HCT116 (cell line): ENCODE measurements at regions not wholly inside any gene's neighbourhood (a gene's known extent, or its start where the extent isn't known, plus 50 kb on each side); places are given as distances from the start of the nearest gene placed in this dataset.
"Not testable (repeated sequence)": the region's sequence is repeated elsewhere in the genome, so short reads cannot be mapped to it uniquely, and the experiment has no call there.

Source experiments
- ATAC-seq: fragments of 200-7000 bp; cut with Tn5 transposase; 2 replicates; pipeline ENCODE4 v1.9.1; 2020; ENCODE audit warnings: mild to moderate bottlenecking, moderate library complexity
- BruUV-seq: library from RNA; stranded (reverse); fragments of 400-500 nt; replicated peaks from 2 replicates; lab custom pipeline; 2021; lab: Mats Ljungman, UMichigan
- CTCF ChIA-PET: fragments of 300-600 bp; sonication (Branson Sonifier 250); formaldehyde crosslinking; loops from one replicate; lab custom pipeline; 2021; ENCODE audit warnings: antibody characterized with exemption; lab: Charles Lee
- POLR2A ChIA-PET: fragments of 300-600, 350-600 bp; sonication (Branson Sonifier 250); formaldehyde crosslinking; loops from one replicate; lab custom pipeline; 2021; ENCODE audit warnings: antibody characterized with exemption; lab: Charles Lee
- RAD21 ChIA-PET, 2 experiments: fragments of 300-600 bp; sonication (Branson Sonifier 250); formaldehyde crosslinking; loops; one replicate each; lab custom pipeline; 2023; ENCODE audit warnings: low total read pairs in 2 of 2; ENCODE audit not compliant: uncharacterized antibody in 2 of 2, unreplicated experiment in 2 of 2, low non-redundant PET in 1 of 2; lab: Charles Lee
- DNase-seq: peaks from one replicate; pipeline ENCODE4 v3.0.0-alpha.2; 2010; ENCODE audit warnings: low read depth, low spot score
- H2AFZ ChIP-seq: fragments of 200-600 bp; shearing (Covaris generic), sonication (generic); 2 replicates; pipeline ENCODE4 v1.6.1; 2017; ENCODE audit warnings: low read depth, mixed run types, mixed read lengths, antibody characterized with exemption, low read length; ENCODE audit not compliant: poor library complexity, severe bottlenecking
- H3K27ac ChIP-seq: 2 replicates; pipeline ENCODE4 v1.5.1; 2012; ENCODE audit warnings: low read depth, low read length
- H3K27me3 ChIP-seq: fragments of 200-600 bp; sonication (generic); 2 replicates; pipeline ENCODE4 v1.6.1; 2016; ENCODE audit warnings: mixed run types, low read length, mixed read lengths; ENCODE audit not compliant: insufficient read depth
- H3K36me3 ChIP-seq, 2 experiments: fragments of 200-500 bp in 1 of 2; fragments of 200-600 bp in 1 of 2; sonication (Bioruptor generic) in 1 of 2; sonication (generic) in 1 of 2; 2 replicates each; pipeline versions ENCODE4 v1.5.1 to v1.6.1; 2014 to 2016; ENCODE audit warnings: low read length in 2 of 2, inconsistent platforms in 1 of 2, mixed read lengths in 1 of 2, mixed run types in 1 of 2; ENCODE audit not compliant: insufficient read depth in 2 of 2, control insufficient read depth in 1 of 2
- H3K4me1 ChIP-seq, 2 experiments: fragments of 200-600 bp in 1 of 2; sonication (generic) in 1 of 2; 2 replicates each; pipeline versions ENCODE4 v1.5.1 to v1.6.1; 2012 to 2017; ENCODE audit warnings: low read length in 2 of 2, inconsistent platforms in 1 of 2, mild to moderate bottlenecking in 1 of 2, mixed read lengths in 1 of 2, mixed run types in 1 of 2, moderate library complexity in 1 of 2; ENCODE audit not compliant: insufficient read depth in 2 of 2, control insufficient read depth in 1 of 2
- H3K4me2 ChIP-seq: fragments of 200-600 bp; sonication (generic); 2 replicates; pipeline ENCODE4 v1.6.1; 2017; ENCODE audit warnings: mixed run types, low read length, mixed read lengths
- H3K4me3 ChIP-seq, 2 experiments: fragments of 200-600 bp in 1 of 2; sonication (generic) in 1 of 2; replicated peaks in 1 of 2; 2 replicates each; pipeline ENCODE4 v1.5.1; 2011 to 2016; ENCODE audit warnings: low read length in 2 of 2, control low read depth in 1 of 2, low read depth in 1 of 2, mild to moderate bottlenecking in 1 of 2, mixed read lengths in 1 of 2, mixed run types in 1 of 2
- H3K79me2 ChIP-seq: fragments of 200-600 bp; sonication (generic); 2 replicates; pipeline ENCODE4 v1.6.1; 2017; ENCODE audit warnings: mild to moderate bottlenecking, mixed run types, low read length, moderate library complexity, mixed read lengths; ENCODE audit not compliant: insufficient read depth
- H3K9ac ChIP-seq: fragments of 200-600 bp; sonication (generic); 2 replicates; pipeline ENCODE4 v1.6.1; 2016; ENCODE audit warnings: low read length, mixed read lengths
- H3K9me2 ChIP-seq: fragments of 200-600 bp; sonication (generic), shearing (Covaris generic); 2 replicates; pipeline ENCODE4 v1.6.1; 2017; ENCODE audit warnings: mixed run types, mild to moderate bottlenecking, moderate library complexity; ENCODE audit not compliant: insufficient read depth
- H3K9me3 ChIP-seq, 2 experiments: fragments of 200-500 bp in 1 of 2; fragments of 200-600 bp in 1 of 2; sonication (Bioruptor generic) in 1 of 2; sonication (generic) in 1 of 2; 2 replicates each; pipeline ENCODE4 v1.6.1; 2014 to 2017; ENCODE audit warnings: low read length in 2 of 2, mixed read lengths in 2 of 2, inconsistent platforms in 1 of 2, low read depth in 1 of 2, mild to moderate bottlenecking in 1 of 2, mixed run types in 1 of 2, moderate library complexity in 1 of 2; ENCODE audit not compliant: control insufficient read depth in 1 of 2, insufficient read depth in 1 of 2
- H4K20me1 ChIP-seq: fragments of 200-600 bp; sonication (generic), shearing (Covaris generic); 2 replicates; pipeline ENCODE4 v1.6.1; 2017; ENCODE audit warnings: mixed run types, mild to moderate bottlenecking, moderate library complexity; ENCODE audit not compliant: insufficient read depth
- CBX3 ChIP-seq: IDR thresholded peaks from 2 replicates; pipeline ENCODE4 v1.6.1; 2012; ENCODE audit warnings: low read depth
- CEBPB ChIP-seq: IDR thresholded peaks from 2 replicates; pipeline ENCODE4 v1.6.1; 2012; ENCODE audit warnings: low read depth
- CTCF ChIP-seq, 3 experiments: fragments of 200-600 bp in 1 of 3; sonication (generic) in 1 of 3; IDR thresholded peaks in 2 of 3; conservative IDR thresholded peaks in 1 of 3; 2 replicates each; pipeline ENCODE4 v1.5.1; 2012 to 2017; ENCODE audit warnings: low read depth in 2 of 3, low read length in 2 of 3, antibody characterized with exemption in 1 of 3, borderline replicate concordance in 1 of 3, control low read depth in 1 of 3, mild to moderate bottlenecking in 1 of 3, mixed read lengths in 1 of 3, mixed run types in 1 of 3, moderate library complexity in 1 of 3; ENCODE audit not compliant: insufficient read depth in 1 of 3
- EGR1 ChIP-seq: IDR thresholded peaks from 2 replicates; pipeline ENCODE4 v1.6.1; 2012; ENCODE audit warnings: low read depth
- EZH2phosphoT487 ChIP-seq: fragments of 200-600 bp; IDR thresholded peaks from 2 replicates; pipeline ENCODE4 v1.6.1; 2018; ENCODE audit warnings: antibody characterized with exemption, borderline replicate concordance
- FOSL1 ChIP-seq: IDR thresholded peaks from 2 replicates; pipeline ENCODE4 v1.6.1; 2012; ENCODE audit warnings: low read depth
- JUND ChIP-seq: IDR thresholded peaks from 2 replicates; pipeline ENCODE4 v1.6.1; 2012
- SP1 ChIP-seq: IDR thresholded peaks from 2 replicates; pipeline ENCODE4 v1.6.1; 2012; ENCODE audit warnings: low read depth
- SRF ChIP-seq: IDR thresholded peaks from 2 replicates; pipeline ENCODE4 v1.6.1; 2012; ENCODE audit warnings: low read depth
- TCF7L2 ChIP-seq: IDR thresholded peaks from 2 replicates; pipeline ENCODE4 v1.7.0; 2011; ENCODE audit warnings: borderline replicate concordance, inconsistent platforms; ENCODE audit not compliant: insufficient read depth, insufficient read length; ENCODE audit errors: extremely low read depth
- ZFX ChIP-seq: fragments of 450-650 bp; IDR thresholded peaks from 2 replicates; pipeline ENCODE4 v1.6.1; 2017
- intact Hi-C: fragments of 100-400 bp; cut with micrococcal nuclease; formaldehyde crosslinking; loops from 2 replicates; pipeline ENCODE4 v1.10.0; 2022

- ATAC-seq: no peak
- CTCF ChIA-PET: no interaction called here
Measured at GRCh38 chr11:23885801-23886200, 611.1 kb upstream of the LUZP2 start.

DNA sequence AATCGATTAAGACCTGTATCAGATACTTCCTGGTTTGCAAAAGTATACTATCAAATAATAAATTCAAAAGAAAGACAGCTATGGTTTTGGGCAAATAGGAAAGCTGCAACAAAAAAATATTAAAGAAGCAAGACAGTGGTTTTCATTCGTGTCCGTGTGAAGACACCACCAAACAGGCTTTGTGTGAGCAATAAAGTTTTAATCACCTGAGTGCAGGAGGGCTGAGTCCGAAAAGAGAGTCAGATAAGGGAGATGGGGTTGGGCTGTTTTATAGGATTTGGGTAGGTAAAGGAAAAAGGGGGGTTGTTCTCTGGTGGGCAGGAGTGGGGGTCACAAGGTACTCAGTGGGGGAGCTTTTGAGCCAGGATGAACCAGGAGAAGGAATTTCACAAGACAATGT, 609.7 kb upstream of the LUZP2 start:
- H3K9ac ChIP-seq, H3K4me1 ChIP-seq, ATAC-seq, H3K27ac ChIP-seq, H3K79me2 ChIP-seq, DNase-seq, intact Hi-C loops, CTCF ChIA-PET, RAD21 ChIA-PET, H3K27me3 ChIP-seq, H3K4me3 ChIP-seq, H3K9me3 ChIP-seq, H3K36me3 ChIP-seq, H4K20me1 ChIP-seq, H3K9me2 ChIP-seq, BruUV-seq, H2AFZ ChIP-seq, POLR2A ChIA-PET, H3K4me2 ChIP-seq: not testable (repeated sequence)

More at GRCh38 chr11:23885801-23886200, 611.1 kb upstream of the LUZP2 start:
- H3K79me2 ChIP-seq: no peaks in the 10 kb centered on the region
- H3K4me1 ChIP-seq: no peaks in the 10 kb centered on the region
- TF ChIP-seq ZFX: no peak
- no peak for TF ChIP-seq EZH2phosphoT487
- TF ChIP-seq JUND: no peak
- TF ChIP-seq TCF7L2: no peak
- no peak for TF ChIP-seq CEBPB
- TF ChIP-seq CTCF (IDR thresholded peaks at IDR 0.05 in 2 of 3, conservative IDR thresholded peaks at IDR 0.05 in 1 of 3; ENCODE audit: borderline replicate concordance in 1 of 3, insufficient read depth in 1 of 3, low read depth in 2 of 3, low read length in 2 of 3): no peak
- TF ChIP-seq CBX3: no peak
- TF ChIP-seq EGR1: no peak
- TF ChIP-seq SP1: no peak
- TF ChIP-seq SRF: no peak
- no peak for TF ChIP-seq FOSL1
- RAD21 ChIA-PET: no interaction called here
- H3K9me3 ChIP-seq: peaks cover 0 to 3% of the 10 kb centered on the region in 2 experiments; a peak in 1 of 4 replicates
- no peak overlapping the region for H3K4me2 ChIP-seq
- H3K36me3 ChIP-seq: no peaks in the 10 kb centered on the region
- no peaks in the 10 kb centered on the region for H3K27me3 ChIP-seq
- intact Hi-C loops: no loop called here
- POLR2A ChIA-PET: no interaction called here
- DNase-seq: no peak
- H3K9me2 ChIP-seq: no peaks in the 10 kb centered on the region
- H3K4me3 ChIP-seq: no peak overlapping the region
- H4K20me1 ChIP-seq: no peaks in the 10 kb centered on the region
- no peak overlapping the region for H3K27ac ChIP-seq
- no TSS peak for BruUV-seq
- H3K9ac ChIP-seq: no peak overlapping the region
- no peak overlapping the region for H2AFZ ChIP-seq
